ENCODE measurements at regions not wholly inside any gene's neighbourhood (a gene's known extent, or its start where the extent isn't known, plus 50 kb on each side); places are given as distances from the start of the nearest gene placed in this dataset.

DNA sequence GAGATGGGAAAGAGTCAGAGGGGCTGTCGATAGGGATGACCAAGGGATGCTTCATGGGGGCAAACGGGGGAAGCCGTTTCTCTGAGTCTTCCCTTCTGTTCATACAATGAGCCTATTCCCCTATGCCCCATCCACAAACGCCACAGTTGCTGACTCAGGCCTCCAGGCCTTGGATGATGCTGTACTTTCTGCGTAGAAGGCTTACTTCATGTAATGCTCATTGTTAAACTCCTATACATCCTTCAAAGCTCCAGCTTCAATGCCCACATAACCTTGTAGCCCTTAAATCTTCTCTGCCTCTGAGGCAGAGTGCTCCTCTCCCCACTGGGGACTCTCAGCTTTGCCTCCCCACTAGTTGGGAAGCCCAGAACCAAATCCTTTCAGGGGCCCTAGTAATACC lies 120.3 kb downstream of the PTPRS start:
- TF ChIP-seq ZFP3 (CRISPR knock-in tag; IDR thresholded peaks at IDR 0.05) (peak; percentile 93), ZNF565 (CRISPR knock-in tag; conservative IDR thresholded peaks at IDR 0.05; ENCODE audit: low read depth) (no peak), PATZ1 (CRISPR knock-in tag; IDR thresholded peaks at IDR 0.05; ENCODE audit: borderline replicate concordance) (no peak), TCF4 (CRISPR knock-in tag; IDR thresholded peaks at IDR 0.05; ENCODE audit: borderline replicate concordance) (no peak), ZC3H10 (CRISPR knock-in tag; IDR thresholded peaks at IDR 0.05) (no peak), ZFP30 (CRISPR knock-in tag; IDR thresholded peaks at IDR 0.05) (no peak), PPARA (CRISPR knock-in tag; IDR thresholded peaks at IDR 0.05; ENCODE audit: borderline replicate concordance) (no peak), ARNTL (CRISPR knock-in tag; IDR thresholded peaks at IDR 0.05; ENCODE audit: borderline replicate concordance, low read depth) (no peak), CSDC2 (CRISPR knock-in tag; IDR thresholded peaks at IDR 0.05) (no peak)
- TF ChIP-seq, protein P1, sequence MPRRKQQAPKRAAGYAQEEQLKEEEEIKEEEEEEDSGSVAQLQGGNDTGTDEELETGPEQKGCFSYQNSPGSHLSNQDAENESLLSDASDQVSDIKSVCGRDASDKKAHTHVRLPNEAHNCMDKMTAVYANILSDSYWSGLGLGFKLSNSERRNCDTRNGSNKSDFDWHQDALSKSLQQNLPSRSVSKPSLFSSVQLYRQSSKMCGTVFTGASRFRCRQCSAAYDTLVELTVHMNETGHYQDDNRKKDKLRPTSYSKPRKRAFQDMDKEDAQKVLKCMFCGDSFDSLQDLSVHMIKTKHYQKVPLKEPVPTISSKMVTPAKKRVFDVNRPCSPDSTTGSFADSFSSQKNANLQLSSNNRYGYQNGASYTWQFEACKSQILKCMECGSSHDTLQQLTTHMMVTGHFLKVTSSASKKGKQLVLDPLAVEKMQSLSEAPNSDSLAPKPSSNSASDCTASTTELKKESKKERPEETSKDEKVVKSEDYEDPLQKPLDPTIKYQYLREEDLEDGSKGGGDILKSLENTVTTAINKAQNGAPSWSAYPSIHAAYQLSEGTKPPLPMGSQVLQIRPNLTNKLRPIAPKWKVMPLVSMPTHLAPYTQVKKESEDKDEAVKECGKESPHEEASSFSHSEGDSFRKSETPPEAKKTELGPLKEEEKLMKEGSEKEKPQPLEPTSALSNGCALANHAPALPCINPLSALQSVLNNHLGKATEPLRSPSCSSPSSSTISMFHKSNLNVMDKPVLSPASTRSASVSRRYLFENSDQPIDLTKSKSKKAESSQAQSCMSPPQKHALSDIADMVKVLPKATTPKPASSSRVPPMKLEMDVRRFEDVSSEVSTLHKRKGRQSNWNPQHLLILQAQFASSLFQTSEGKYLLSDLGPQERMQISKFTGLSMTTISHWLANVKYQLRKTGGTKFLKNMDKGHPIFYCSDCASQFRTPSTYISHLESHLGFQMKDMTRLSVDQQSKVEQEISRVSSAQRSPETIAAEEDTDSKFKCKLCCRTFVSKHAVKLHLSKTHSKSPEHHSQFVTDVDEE (CRISPR knock-in tag; IDR thresholded peaks at IDR 0.05), result no peak
